Muscle layer of duodenum (tissue), 2 donors: ENCODE measurements at regions not wholly inside any gene's neighbourhood (a gene's known extent, or its start where the extent isn't known, plus 50 kb on each side); places are given as distances from the start of the nearest gene placed in this dataset.

Source experiments
- H3K27ac ChIP-seq: one replicate; pipeline ENCODE4 v1.7.0; 2013; ENCODE audit warnings: mild to moderate bottlenecking, low read length
- H3K27me3 ChIP-seq: one replicate; pipeline ENCODE4 v1.7.0; 2013; ENCODE audit warnings: low read depth, mild to moderate bottlenecking, control low read depth, low read length
- H3K36me3 ChIP-seq, 2 donors: one replicate each; pipeline ENCODE4 v1.7.0; 2013; ENCODE audit warnings: low read length in 2 of 2, control low read depth in 1 of 2, mild to moderate bottlenecking in 1 of 2; ENCODE audit not compliant: insufficient read depth in 2 of 2, control insufficient read depth in 1 of 2
- H3K4me1 ChIP-seq, 2 donors: one replicate each; pipeline ENCODE4 v1.7.0; 2013; ENCODE audit warnings: low read length in 2 of 2, mild to moderate bottlenecking in 2 of 2, control low read depth in 1 of 2, moderate library complexity in 1 of 2; ENCODE audit not compliant: insufficient read depth in 2 of 2, control insufficient read depth in 1 of 2
- H3K4me3 ChIP-seq, 2 donors: one replicate each; pipeline ENCODE4 v1.7.0; 2013; ENCODE audit warnings: low read length in 2 of 2, low read depth in 1 of 2, mild to moderate bottlenecking in 1 of 2
- H3K9me3 ChIP-seq, 2 donors: one replicate each; pipeline ENCODE4 v1.7.0; 2013; ENCODE audit warnings: low read length in 2 of 2, control low read depth in 1 of 2, mild to moderate bottlenecking in 1 of 2; ENCODE audit not compliant: control insufficient read depth in 1 of 2
- donor health status: healthy.

DNA sequence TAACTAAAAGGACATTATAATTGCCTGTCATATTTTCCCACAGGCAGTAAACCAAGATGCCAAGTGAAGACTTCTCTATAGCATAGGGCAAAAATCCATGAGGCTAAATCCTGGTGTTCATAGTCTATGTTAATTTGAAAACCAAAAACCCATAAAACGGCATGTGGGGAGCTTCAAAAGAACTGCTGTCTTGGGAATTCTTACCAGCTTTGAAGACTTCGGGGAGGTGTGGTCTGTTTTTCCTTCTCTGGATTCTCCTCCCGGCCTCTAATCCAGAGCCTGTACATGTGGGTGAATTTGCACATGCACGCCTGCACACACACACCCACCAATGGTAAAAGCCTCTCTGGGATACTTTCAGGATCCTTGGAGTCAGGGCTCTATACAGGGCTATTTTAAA, 61.9 kb upstream of the IFNG-AS1 start:
- Histone ChIP-seq H3K36me3 (no peaks in the 10 kb centered on the region), H3K4me3 (no peak overlapping the region), H3K27me3 (no peaks in the 10 kb centered on the region), H3K9me3 (no peaks in the 10 kb centered on the region), H3K27ac (no peak overlapping the region), H3K4me1 (no peaks in the 10 kb centered on the region)

DNA sequence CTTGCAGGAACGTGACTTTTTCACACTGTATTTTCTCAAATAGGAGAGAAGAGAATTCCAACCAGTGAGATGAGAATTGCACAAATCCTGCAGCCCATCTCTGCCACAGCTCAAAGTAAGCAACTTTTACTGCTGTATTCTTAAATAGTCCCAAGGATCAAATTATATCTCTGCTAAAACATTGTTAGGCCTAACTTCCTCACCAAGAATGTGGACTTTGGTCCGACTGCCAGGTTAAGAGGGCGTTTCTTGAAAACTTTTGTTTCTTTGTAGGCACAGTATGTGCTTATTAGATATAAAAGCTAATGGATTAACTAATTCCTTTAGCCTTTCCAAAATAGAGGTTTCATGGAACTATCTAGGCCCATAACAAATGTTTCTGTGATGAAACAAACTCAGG, 61.4 kb upstream of the IFNG-AS1 start:
- H3K9me3 ChIP-seq = no peaks in the 10 kb centered on the region
- no peak overlapping the region for H3K4me3 ChIP-seq
- no peaks in the 10 kb centered on the region for H3K27me3 ChIP-seq
- no peaks in the 10 kb centered on the region for H3K36me3 ChIP-seq
- no peaks in the 10 kb centered on the region for H3K4me1 ChIP-seq
- no peak overlapping the region for H3K27ac ChIP-seq

DNA sequence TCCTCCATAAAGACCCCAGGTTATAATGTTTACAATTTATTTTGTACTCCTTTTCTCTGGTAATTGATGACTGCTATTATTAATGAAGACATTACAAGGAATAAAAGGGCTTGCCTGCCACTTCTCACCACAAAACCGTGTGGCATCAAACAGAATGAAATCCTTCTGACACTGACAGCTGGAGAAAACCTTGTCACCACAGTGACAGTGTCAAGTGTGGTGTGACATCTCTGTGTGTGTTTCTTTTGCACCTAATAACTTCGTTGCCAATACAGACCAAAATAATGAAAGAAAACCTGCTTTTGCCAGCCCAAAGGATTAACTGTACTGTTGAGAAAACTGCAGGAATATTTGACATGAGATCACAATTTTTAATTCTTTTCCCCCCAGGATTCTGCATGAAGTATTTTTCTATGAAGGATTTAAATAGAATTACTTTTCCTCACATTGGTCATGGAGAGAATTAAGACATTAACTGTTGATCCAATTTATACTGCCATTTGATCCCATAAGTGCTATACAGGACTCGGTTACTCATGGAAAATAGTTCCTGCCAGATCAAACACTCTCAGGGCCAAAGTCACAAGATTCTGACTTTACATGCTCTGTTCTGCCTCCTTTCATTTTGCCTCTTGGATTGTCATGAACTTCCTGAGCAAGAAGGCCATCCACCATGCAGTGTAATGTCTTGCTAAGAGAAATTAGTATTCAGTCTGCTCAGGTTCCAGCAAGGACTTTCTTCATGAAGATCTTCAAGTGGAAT, 60.4 kb upstream of the IFNG-AS1 start:
- H3K27me3 ChIP-seq = no peaks in the 10 kb centered on the region
- no peak overlapping the region for H3K27ac ChIP-seq
- H3K4me3 ChIP-seq = no peak overlapping the region
- H3K36me3 ChIP-seq = no peaks in the 10 kb centered on the region
- no peaks in the 10 kb centered on the region for H3K9me3 ChIP-seq
- no peaks in the 10 kb centered on the region for H3K4me1 ChIP-seq

DNA sequence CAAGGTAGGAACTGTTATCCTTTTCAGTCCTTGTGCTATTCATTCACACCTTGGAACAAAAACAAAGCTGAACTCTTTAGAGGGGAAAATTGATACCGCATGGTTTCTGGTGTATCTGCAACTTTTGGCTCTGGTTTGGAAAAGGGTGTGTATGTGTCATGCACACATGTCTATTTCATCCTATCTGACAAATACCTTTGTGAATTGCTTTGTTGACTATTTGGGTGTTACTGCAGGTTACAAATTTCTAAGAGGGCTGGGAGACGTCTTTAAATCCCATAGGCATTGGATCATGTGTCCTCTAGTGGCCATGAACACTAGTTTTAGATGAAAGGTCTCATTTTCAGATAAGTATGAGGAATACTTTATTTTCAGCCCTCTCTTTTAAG, 59.9 kb upstream of the IFNG-AS1 start:
- no peaks in the 10 kb centered on the region for H3K36me3 ChIP-seq
- H3K9me3 ChIP-seq = no peaks in the 10 kb centered on the region
- H3K4me3 ChIP-seq = no peak overlapping the region
- H3K27ac ChIP-seq = no peak overlapping the region
- no peaks in the 10 kb centered on the region for H3K27me3 ChIP-seq
- no peaks in the 10 kb centered on the region for H3K4me1 ChIP-seq

DNA sequence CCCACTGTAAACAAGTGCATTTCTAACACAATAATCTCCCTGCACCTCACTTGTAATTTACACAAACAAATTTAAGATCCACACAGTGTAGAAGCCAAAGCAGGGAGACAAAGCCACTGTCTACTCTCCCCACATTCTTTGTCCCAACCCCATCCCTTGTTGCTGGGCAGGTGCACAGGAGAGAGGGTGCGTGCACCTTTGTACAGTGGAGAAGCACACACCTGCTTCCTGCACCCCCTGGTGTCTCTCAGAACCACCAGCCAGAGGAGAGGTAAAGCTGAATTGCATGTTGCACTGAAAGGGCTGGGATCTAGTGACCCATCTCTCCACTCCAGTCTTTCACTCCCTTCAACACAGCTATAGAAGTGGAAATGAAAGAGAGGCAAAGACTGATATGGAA, 51.4 kb upstream of the IFNG-AS1 start:
- H3K4me1 ChIP-seq = no peaks in the 10 kb centered on the region
- no peaks in the 10 kb centered on the region for H3K36me3 ChIP-seq
- no peak overlapping the region for H3K4me3 ChIP-seq
- no peaks in the 10 kb centered on the region for H3K27me3 ChIP-seq
- H3K27ac ChIP-seq = no peak overlapping the region
- H3K9me3 ChIP-seq = no peaks in the 10 kb centered on the region
